HepG2 (cell line): ENCODE measurements at regions not wholly inside any gene's neighbourhood (a gene's known extent, or its start where the extent isn't known, plus 50 kb on each side); places are given as distances from the start of the nearest gene placed in this dataset.

Source experiments
- ATAC-seq: fragments of 200-7000 bp; cut with Tn5 transposase; 3 replicates; pipeline ENCODE4 v1.9.1; 2020; ENCODE audit warnings: mild to moderate bottlenecking, moderate library complexity
- BruUV-seq: library from RNA; stranded (reverse); fragments of 400-500 nt; replicated peaks from 2 replicates; lab custom pipeline; 2021; lab: Mats Ljungman, UMichigan
- CTCF ChIA-PET: fragments of 300-600 bp; formaldehyde crosslinking; extraction: SDS; loops from one replicate; lab custom pipeline; 2021; ENCODE audit warnings: low total read pairs, inconsistent platforms, low intra/inter-chr PET ratio; lab: Yijun Ruan, JAX
- POLR2A ChIA-PET: fragments of 350-600 bp; sonication (Branson Sonifier 250); formaldehyde crosslinking; loops from one replicate; lab custom pipeline; 2020; ENCODE audit warnings: antibody characterized with exemption, inconsistent platforms; lab: Yijun Ruan, JAX
- DNase-seq: peaks from one replicate; pipeline ENCODE4 v3.0.0-alpha.2; 2015; ENCODE audit warnings: low spot score
- FAIRE-seq: peaks from 3 replicates; lab custom pipeline; 2011; peaks lifted over from hg19 to GRCh38; lab: Jason Lieb, UNC
- H2AFZ ChIP-seq: one replicate; pipeline ENCODE4 v1.6.1; 2011; ENCODE audit warnings: low read length, inconsistent platforms
- H3K27ac ChIP-seq: fragments of 300-600 bp; 3 replicates; pipeline ENCODE4 v1.8.0; 2011; ENCODE audit warnings: mixed run types, mild to moderate bottlenecking, mixed read lengths, low read length, inconsistent platforms; ENCODE audit not compliant: insufficient read depth; ENCODE audit errors: extremely low read length
- H3K27me3 ChIP-seq, 2 experiments: fragments of 200-600 bp in 1 of 2; 2 replicates in 1 of 2; 3 replicates in 1 of 2; pipeline versions ENCODE4 v1.6.0 to v1.8.0; 2011; ENCODE audit warnings: low read length in 2 of 2, mild to moderate bottlenecking in 2 of 2, moderate library complexity in 2 of 2, inconsistent platforms in 1 of 2; ENCODE audit not compliant: insufficient read depth in 2 of 2, control insufficient read depth in 1 of 2
- H3K36me3 ChIP-seq, 2 experiments: fragments of 200-600 bp in 1 of 2; replicated peaks in 1 of 2; 2 replicates in 1 of 2; 3 replicates in 1 of 2; pipeline versions ENCODE4 v1.5.1 to v1.8.0; 2011; ENCODE audit warnings: low read length in 2 of 2, inconsistent platforms in 1 of 2; ENCODE audit not compliant: insufficient read depth in 2 of 2, control insufficient read depth in 1 of 2
- H3K4me1 ChIP-seq: 2 replicates; pipeline ENCODE4 v1.5.1; 2012; ENCODE audit warnings: low read length, inconsistent platforms; ENCODE audit not compliant: insufficient read depth
- H3K4me2 ChIP-seq: 2 replicates; pipeline ENCODE4 v1.6.0; 2011; ENCODE audit warnings: low read depth, low read length, inconsistent platforms
- H3K4me3 ChIP-seq, 3 experiments: fragments of 200-600 bp in 1 of 3; sonication (generic), shearing (Covaris generic) in 1 of 3; replicated peaks in 1 of 3; 2 replicates each; pipeline ENCODE4 v1.5.1; 2011 to 2016; ENCODE audit warnings: low read length in 3 of 3, inconsistent platforms in 2 of 3, low read depth in 2 of 3, mild to moderate bottlenecking in 2 of 3, control low read depth in 1 of 3, mixed read lengths in 1 of 3; ENCODE audit not compliant: insufficient read depth in 1 of 3
- H3K79me2 ChIP-seq: one replicate; pipeline ENCODE4 v1.6.1; 2011; ENCODE audit warnings: low read length, inconsistent platforms; ENCODE audit not compliant: insufficient read depth
- H3K9ac ChIP-seq: 2 replicates; pipeline ENCODE4 v1.6.0; 2011; ENCODE audit warnings: mild to moderate bottlenecking, low read depth, low read length, inconsistent platforms; ENCODE audit not compliant: insufficient read depth
- H3K9me3 ChIP-seq: 2 replicates; pipeline ENCODE4 v1.5.1; 2012; ENCODE audit warnings: mild to moderate bottlenecking, low read length
- H4K20me1 ChIP-seq: 2 replicates; pipeline ENCODE4 v1.6.0; 2011; ENCODE audit warnings: inconsistent platforms, mild to moderate bottlenecking, low read length, moderate library complexity; ENCODE audit not compliant: insufficient read depth
- FUBP1 ChIP-seq: sonication (generic); formaldehyde crosslinking; IDR thresholded peaks from 2 replicates; pipeline ENCODE4 v1.5.1; 2020; ENCODE audit warnings: missing genetic modification reagents, mild to moderate bottlenecking, borderline replicate concordance
- HNF1A ChIP-seq, 2 experiments: sonication (generic) in 1 of 2; formaldehyde crosslinking in 1 of 2; IDR thresholded peaks; 2 replicates each; pipeline versions ENCODE4 v1.4.0 to v1.6.1; 2016 to 2020; ENCODE audit warnings: borderline replicate concordance in 1 of 2, low read depth in 1 of 2, mild to moderate bottlenecking in 1 of 2, missing genetic modification reagents in 1 of 2
- MED8 ChIP-seq: sonication (generic); formaldehyde crosslinking; IDR thresholded peaks from 2 replicates; pipeline ENCODE4 v1.8.1; 2023; ENCODE audit warnings: mild to moderate bottlenecking, missing genetic modification reagents; ENCODE audit not compliant: insufficient replicate concordance
- MNT ChIP-seq: fragments of 450-650 bp; IDR thresholded peaks from 2 replicates; pipeline ENCODE4 v1.6.1; 2016
- POLR2A ChIP-seq, 2 experiments: IDR thresholded peaks; 2 replicates each; pipeline ENCODE4 v1.6.1; 2011; ENCODE audit warnings: low read depth in 2 of 2, low read length in 2 of 2, mild to moderate bottlenecking in 1 of 2, moderate library complexity in 1 of 2; ENCODE audit not compliant: insufficient read depth in 1 of 2
- RFX3 ChIP-seq: IDR thresholded peaks from 2 replicates; pipeline ENCODE4 v1.6.1; 2016; ENCODE audit warnings: missing biosample characterization, missing genetic modification reagents
- ZBTB7B ChIP-seq: sonication (generic); formaldehyde crosslinking; IDR thresholded peaks from 2 replicates; pipeline ENCODE4 v1.4.0; 2020; ENCODE audit warnings: missing genetic modification reagents
- ZNF816 ChIP-seq: sonication (generic); formaldehyde crosslinking; IDR thresholded peaks from 2 replicates; pipeline ENCODE4 v1.8.0; 2022; ENCODE audit warnings: missing genetic modification reagents, mild to moderate bottlenecking, borderline replicate concordance
- WGBS: methylation state at CpG from one replicate; pipeline ENCODE4 v1.1.6; 2017; ENCODE audit warnings: low lambda C conversion rate; 5-methylcytosine and 5-hydroxymethylcytosine counted together
- in situ Hi-C: cut with HindIII; loops from 2 replicates; pipeline ENCODE4 v1.10.0; 2017; ENCODE audit warnings: low pct_unique_long_range_greater_than_20kb; ENCODE audit not compliant: extremely low pct_ligation_motif_present
- intact Hi-C: fragments of 100-400 bp; cut with micrococcal nuclease; formaldehyde crosslinking; loops from one replicate; pipeline ENCODE4 v1.10.0; 2022; ENCODE audit not compliant: unreplicated experiment

GRCh38 chr7:57364933-57365710 is 84.9 kb upstream of the ZNF716 start:
- CTCF ChIA-PET = no interaction called here

GRCh38 chr7:57367171-57367570 is 82.8 kb upstream of the ZNF716 start:
- no peak for FAIRE-seq
- ChIA-PET POLR2A (no interaction called here), CTCF (no interaction called here)
- Histone ChIP-seq H3K4me1 (no peaks in the 10 kb centered on the region), H3K4me2 (no peak overlapping the region), H3K9me3 (peaks cover 91% of the 10 kb centered on the region), H2AFZ (no peak overlapping the region), H3K27me3 (no peaks in the 10 kb centered on the region), H3K79me2 (no peaks in the 10 kb centered on the region), H3K9ac (no peak overlapping the region), H3K27ac (no peak overlapping the region), H3K4me3 (no peak overlapping the region), H3K36me3 (no peaks in the 10 kb centered on the region), H4K20me1 (no peaks in the 10 kb centered on the region)
- no peak for DNase-seq
- in situ Hi-C loops (no loop called here), intact Hi-C loops (no loop called here)
- no TSS peak for BruUV-seq
- ATAC-seq = no peak
- 19% methylated on average over 6 of the region's 6 CpGs for WGBS
- TF ChIP-seq ZNF816 (CRISPR knock-in tag) = no peak
- no peak for TF ChIP-seq ZBTB7B (CRISPR knock-in tag)
- no peak for TF ChIP-seq HNF1A (IDR thresholded peaks at IDR 0.05; ENCODE audit: low read depth)
- TF ChIP-seq HNF1A (CRISPR knock-in tag; IDR thresholded peaks at IDR 0.05; ENCODE audit: borderline replicate concordance) = no peak
- no peak for TF ChIP-seq POLR2A (IDR thresholded peaks at IDR 0.05; ENCODE audit: insufficient read depth in 1 of 2, low read depth in 2 of 2, low read length in 2 of 2)
- TF ChIP-seq RFX3 = no peak
- no peak for TF ChIP-seq FUBP1

More at GRCh38 chr7:57364933-57365710, 84.9 kb upstream of the ZNF716 start:
- Histone ChIP-seq H3K27me3 (no peaks in the 10 kb centered on the region), H3K4me1 (no peaks in the 10 kb centered on the region), H3K9ac (no peak overlapping the region), H2AFZ (no peak overlapping the region), H3K27ac (no peak overlapping the region), H3K9me3 (peaks cover 93% of the 10 kb centered on the region), H4K20me1 (no peaks in the 10 kb centered on the region)
- WGBS = 47% methylated on average over 10 of the region's 17 CpGs
- FAIRE-seq = no peak
- no peak for ATAC-seq
- TF ChIP-seq MNT (peak; percentile 94), MED8 (CRISPR knock-in tag) (no peak)
- TF ChIP-seq, all 625 proteins: peak for 1
- no peak overlapping the region for H3K4me3 ChIP-seq
- no peak overlapping the region for H3K4me2 ChIP-seq
- intact Hi-C loops = no loop called here
- DNase-seq = no peak
- no TSS peak for BruUV-seq
- in situ Hi-C loops = no loop called here
- POLR2A ChIA-PET = no interaction called here
- no peaks in the 10 kb centered on the region for H3K79me2 ChIP-seq
- H3K36me3 ChIP-seq = no peaks in the 10 kb centered on the region
